Testis (tissue), 2 donors: ENCODE measurements at regions not wholly inside any gene's neighbourhood (a gene's known extent, or its start where the extent isn't known, plus 50 kb on each side); places are given as distances from the start of the nearest gene placed in this dataset.

Experiments used
- POLR2A ChIP-seq: fragments of 450-650 bp; IDR thresholded peaks from one replicate; pipeline ENCODE4 v1.6.1; 2017; ENCODE audit warnings: antibody characterized with exemption, mild to moderate bottlenecking, moderate library complexity
- TF ChIP-seq, protein P1 (sequence below), 3 experiments: fragments of 450-650 bp in 2 of 3; fragments of 200-600 bp in 1 of 3; sonication (generic) in 1 of 3; IDR thresholded peaks; one replicate each; pipeline ENCODE4 v1.5.1; 2016 to 2019; ENCODE audit warnings: antibody characterized with exemption in 3 of 3, mild to moderate bottlenecking in 2 of 3, moderate library complexity in 1 of 3

GRCh38 chr5:73388306-73388684 is 60.3 kb downstream of the FOXD1 start:
- TF ChIP-seq, protein P1, sequence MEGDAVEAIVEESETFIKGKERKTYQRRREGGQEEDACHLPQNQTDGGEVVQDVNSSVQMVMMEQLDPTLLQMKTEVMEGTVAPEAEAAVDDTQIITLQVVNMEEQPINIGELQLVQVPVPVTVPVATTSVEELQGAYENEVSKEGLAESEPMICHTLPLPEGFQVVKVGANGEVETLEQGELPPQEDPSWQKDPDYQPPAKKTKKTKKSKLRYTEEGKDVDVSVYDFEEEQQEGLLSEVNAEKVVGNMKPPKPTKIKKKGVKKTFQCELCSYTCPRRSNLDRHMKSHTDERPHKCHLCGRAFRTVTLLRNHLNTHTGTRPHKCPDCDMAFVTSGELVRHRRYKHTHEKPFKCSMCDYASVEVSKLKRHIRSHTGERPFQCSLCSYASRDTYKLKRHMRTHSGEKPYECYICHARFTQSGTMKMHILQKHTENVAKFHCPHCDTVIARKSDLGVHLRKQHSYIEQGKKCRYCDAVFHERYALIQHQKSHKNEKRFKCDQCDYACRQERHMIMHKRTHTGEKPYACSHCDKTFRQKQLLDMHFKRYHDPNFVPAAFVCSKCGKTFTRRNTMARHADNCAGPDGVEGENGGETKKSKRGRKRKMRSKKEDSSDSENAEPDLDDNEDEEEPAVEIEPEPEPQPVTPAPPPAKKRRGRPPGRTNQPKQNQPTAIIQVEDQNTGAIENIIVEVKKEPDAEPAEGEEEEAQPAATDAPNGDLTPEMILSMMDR (IDR thresholded peaks at IDR 0.05): no peak
- no peak for TF ChIP-seq POLR2A
